OCI-LY7 (cell line): ENCODE measurements at regions not wholly inside any gene's neighbourhood (a gene's known extent, or its start where the extent isn't known, plus 50 kb on each side); places are given as distances from the start of the nearest gene placed in this dataset.

ENCODE experiments used
- EZH2phosphoT487 ChIP-seq: fragments of 200-600 bp; sonication (generic); IDR thresholded peaks from 2 replicates; pipeline ENCODE4 v1.6.1; 2018; ENCODE audit warnings: low read depth, borderline replicate concordance, mild to moderate bottlenecking, mixed run types, antibody characterized with exemption, low read length, moderate library complexity, mixed read lengths
- TF ChIP-seq, protein P1 (sequence below): fragments of 200-600 bp; sonication (generic); conservative IDR thresholded peaks from 2 replicates; pipeline ENCODE4 v1.5.1; 2014; ENCODE audit warnings: mild to moderate bottlenecking, antibody characterized with exemption, low read length, moderate library complexity, mixed read lengths

GRCh38 chr21:27314131-27314530 is 347.2 kb upstream of the ADAMTS5 start:
- TF ChIP-seq, protein P1, sequence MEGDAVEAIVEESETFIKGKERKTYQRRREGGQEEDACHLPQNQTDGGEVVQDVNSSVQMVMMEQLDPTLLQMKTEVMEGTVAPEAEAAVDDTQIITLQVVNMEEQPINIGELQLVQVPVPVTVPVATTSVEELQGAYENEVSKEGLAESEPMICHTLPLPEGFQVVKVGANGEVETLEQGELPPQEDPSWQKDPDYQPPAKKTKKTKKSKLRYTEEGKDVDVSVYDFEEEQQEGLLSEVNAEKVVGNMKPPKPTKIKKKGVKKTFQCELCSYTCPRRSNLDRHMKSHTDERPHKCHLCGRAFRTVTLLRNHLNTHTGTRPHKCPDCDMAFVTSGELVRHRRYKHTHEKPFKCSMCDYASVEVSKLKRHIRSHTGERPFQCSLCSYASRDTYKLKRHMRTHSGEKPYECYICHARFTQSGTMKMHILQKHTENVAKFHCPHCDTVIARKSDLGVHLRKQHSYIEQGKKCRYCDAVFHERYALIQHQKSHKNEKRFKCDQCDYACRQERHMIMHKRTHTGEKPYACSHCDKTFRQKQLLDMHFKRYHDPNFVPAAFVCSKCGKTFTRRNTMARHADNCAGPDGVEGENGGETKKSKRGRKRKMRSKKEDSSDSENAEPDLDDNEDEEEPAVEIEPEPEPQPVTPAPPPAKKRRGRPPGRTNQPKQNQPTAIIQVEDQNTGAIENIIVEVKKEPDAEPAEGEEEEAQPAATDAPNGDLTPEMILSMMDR, result no peak
- no peak for TF ChIP-seq EZH2phosphoT487
